Kidney (tissue), 13 donors: ENCODE measurements at regions not wholly inside any gene's neighbourhood (a gene's known extent, or its start where the extent isn't known, plus 50 kb on each side); places are given as distances from the start of the nearest gene placed in this dataset.

ENCODE experiments used
- DNase-seq, 5 donors: peaks; one replicate each; pipeline ENCODE4 v3.0.0-alpha.2; 2013 to 2020
- FAIRE-seq: peaks from 2 replicates; lab custom pipeline; 2012; peaks lifted over from hg19 to GRCh38; lab: Jason Lieb, UNC
- H3K27ac ChIP-seq, 2 donors: one replicate each; pipeline ENCODE4 v1.7.0; 2013; ENCODE audit warnings: low read depth in 2 of 2, low read length in 2 of 2, inconsistent platforms in 1 of 2
- H3K27me3 ChIP-seq: one replicate; pipeline ENCODE4 v1.7.1; 2013; ENCODE audit warnings: low read length, inconsistent platforms; ENCODE audit not compliant: control insufficient read depth, insufficient read depth
- H3K36me3 ChIP-seq, 3 donors: one replicate each; pipeline versions ENCODE4 v1.7.0 to v1.7.1; 2013; ENCODE audit warnings: low read length in 3 of 3, control low read depth in 1 of 3, inconsistent platforms in 1 of 3; ENCODE audit not compliant: insufficient read depth in 3 of 3, control insufficient read depth in 2 of 3
- H3K4me1 ChIP-seq, 3 donors: one replicate each; pipeline versions ENCODE4 v1.7.0 to v1.7.1; 2013; ENCODE audit warnings: low read length in 3 of 3, inconsistent platforms in 1 of 3, low read depth in 1 of 3; ENCODE audit not compliant: control insufficient read depth in 2 of 3, insufficient read depth in 2 of 3
- H3K4me3 ChIP-seq, 3 donors: one replicate each; pipeline versions ENCODE4 v1.7.0 to v1.8.1; 2013; ENCODE audit warnings: low read length in 3 of 3, control low read depth in 1 of 3, inconsistent platforms in 1 of 3
- H3K9ac ChIP-seq, 3 donors: one replicate each; pipeline versions ENCODE4 v1.7.0 to v1.7.1; 2013; ENCODE audit warnings: low read length in 3 of 3, control low read depth in 1 of 3, inconsistent platforms in 1 of 3
- H3K9me3 ChIP-seq, 3 donors: one replicate each; pipeline versions ENCODE4 v1.7.0 to v1.7.1; 2013; ENCODE audit warnings: low read length in 3 of 3, control low read depth in 1 of 3, inconsistent platforms in 1 of 3; ENCODE audit not compliant: control insufficient read depth in 2 of 3, insufficient read depth in 1 of 3
- intact Hi-C: fragments of 100-400 bp; cut with DNase I; formaldehyde crosslinking; loops from one replicate; pipeline ENCODE4 v1.11.1; 2022
- TF ChIP-seq, protein P1 (sequence below): IDR thresholded peaks from 3 replicates; pipeline ENCODE4 v1.5.1; 2012; ENCODE audit warnings: mild to moderate bottlenecking, moderate library complexity, borderline replicate concordance; ENCODE audit not compliant: insufficient read depth; ENCODE audit errors: extremely low read depth
- donor health status: control.
- donor health status: control.
- donor health status: control.
- donor health status: control.
- donor health status: control.
- donor health status: DM: yes; HTN: yes; CAD: no.
- donor health status: Normal renal cell carcinoma (clear cell type).

DNA sequence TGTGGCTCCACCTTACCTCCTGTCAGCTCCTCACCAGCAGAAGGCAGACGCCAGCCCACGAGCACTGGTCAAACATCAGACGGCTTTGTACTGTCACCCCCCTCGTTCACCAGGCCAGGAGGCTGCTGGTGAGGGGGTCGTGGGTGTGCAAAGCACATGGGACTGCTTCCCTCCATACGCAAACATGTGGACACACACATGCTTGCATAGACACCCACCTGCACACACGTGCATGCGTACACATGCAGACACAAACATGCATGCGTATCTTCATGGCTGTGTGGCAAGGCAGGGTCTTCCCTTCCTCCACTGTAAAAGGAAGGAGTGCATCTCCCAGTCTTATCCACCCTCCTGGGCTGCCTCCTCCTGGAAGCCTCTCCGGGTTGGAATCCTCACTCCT lies 178.5 kb downstream of the OLFM1 start:
- TF ChIP-seq, protein P1, sequence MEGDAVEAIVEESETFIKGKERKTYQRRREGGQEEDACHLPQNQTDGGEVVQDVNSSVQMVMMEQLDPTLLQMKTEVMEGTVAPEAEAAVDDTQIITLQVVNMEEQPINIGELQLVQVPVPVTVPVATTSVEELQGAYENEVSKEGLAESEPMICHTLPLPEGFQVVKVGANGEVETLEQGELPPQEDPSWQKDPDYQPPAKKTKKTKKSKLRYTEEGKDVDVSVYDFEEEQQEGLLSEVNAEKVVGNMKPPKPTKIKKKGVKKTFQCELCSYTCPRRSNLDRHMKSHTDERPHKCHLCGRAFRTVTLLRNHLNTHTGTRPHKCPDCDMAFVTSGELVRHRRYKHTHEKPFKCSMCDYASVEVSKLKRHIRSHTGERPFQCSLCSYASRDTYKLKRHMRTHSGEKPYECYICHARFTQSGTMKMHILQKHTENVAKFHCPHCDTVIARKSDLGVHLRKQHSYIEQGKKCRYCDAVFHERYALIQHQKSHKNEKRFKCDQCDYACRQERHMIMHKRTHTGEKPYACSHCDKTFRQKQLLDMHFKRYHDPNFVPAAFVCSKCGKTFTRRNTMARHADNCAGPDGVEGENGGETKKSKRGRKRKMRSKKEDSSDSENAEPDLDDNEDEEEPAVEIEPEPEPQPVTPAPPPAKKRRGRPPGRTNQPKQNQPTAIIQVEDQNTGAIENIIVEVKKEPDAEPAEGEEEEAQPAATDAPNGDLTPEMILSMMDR: no peak
- no peaks in the 10 kb centered on the region for H3K4me1 ChIP-seq
- intact Hi-C loops: loop anchor here (5.0 kb wide), 1 partner anchor 66 kb away; no protein-coding TSS in a partner anchor
- FAIRE-seq: no peak
- no peak overlapping the region for H3K4me3 ChIP-seq
- no peak overlapping the region for H3K27ac ChIP-seq
- no peaks in the 10 kb centered on the region for H3K9me3 ChIP-seq
- no peak for DNase-seq
- no peak overlapping the region for H3K9ac ChIP-seq
- no peaks in the 10 kb centered on the region for H3K36me3 ChIP-seq
- H3K27me3 ChIP-seq: no peaks in the 10 kb centered on the region

DNA sequence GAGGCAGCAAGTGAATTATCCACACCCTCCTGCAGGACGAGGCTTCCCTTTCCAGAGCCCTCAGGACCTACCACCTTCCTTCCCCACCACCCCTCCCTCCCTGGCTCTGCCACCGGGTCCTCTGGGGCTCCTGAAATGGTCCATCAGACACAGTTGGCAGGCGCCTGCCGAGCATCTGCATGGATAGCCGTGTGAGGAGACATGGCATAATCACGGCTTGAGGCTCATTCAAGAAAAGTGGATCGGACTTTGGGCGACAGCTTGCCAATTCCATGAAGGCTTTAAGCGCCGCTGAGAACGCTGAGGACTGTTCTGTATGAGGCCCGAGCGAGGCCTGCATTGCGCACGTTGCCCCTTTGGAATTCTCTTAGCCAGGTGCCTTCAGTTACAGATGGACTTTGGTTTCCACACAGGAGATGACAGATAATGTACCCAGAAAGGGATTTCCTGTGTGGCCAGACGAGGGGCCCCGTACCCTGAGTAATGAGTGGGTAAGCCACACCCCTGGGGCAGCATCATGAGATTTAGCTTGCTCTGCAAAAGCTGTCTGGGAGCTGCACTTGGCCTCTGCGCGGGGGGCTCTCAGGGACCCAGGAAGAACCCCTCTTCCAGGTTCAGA lies 179.8 kb downstream of the OLFM1 start:
- DNase-seq (no peak), FAIRE-seq (no peak)
- H3K9ac ChIP-seq: no peak overlapping the region
- no peaks in the 10 kb centered on the region for H3K9me3 ChIP-seq
- no peaks in the 10 kb centered on the region for H3K36me3 ChIP-seq
- H3K27ac ChIP-seq: no peak overlapping the region
- no peak overlapping the region for H3K4me3 ChIP-seq
- intact Hi-C loops: loop anchor here (5.0 kb wide), 1 partner anchor 65 kb away; no protein-coding TSS in a partner anchor
- no peaks in the 10 kb centered on the region for H3K4me1 ChIP-seq
- H3K27me3 ChIP-seq: no peaks in the 10 kb centered on the region
- TF ChIP-seq, protein P1: no peak

DNA sequence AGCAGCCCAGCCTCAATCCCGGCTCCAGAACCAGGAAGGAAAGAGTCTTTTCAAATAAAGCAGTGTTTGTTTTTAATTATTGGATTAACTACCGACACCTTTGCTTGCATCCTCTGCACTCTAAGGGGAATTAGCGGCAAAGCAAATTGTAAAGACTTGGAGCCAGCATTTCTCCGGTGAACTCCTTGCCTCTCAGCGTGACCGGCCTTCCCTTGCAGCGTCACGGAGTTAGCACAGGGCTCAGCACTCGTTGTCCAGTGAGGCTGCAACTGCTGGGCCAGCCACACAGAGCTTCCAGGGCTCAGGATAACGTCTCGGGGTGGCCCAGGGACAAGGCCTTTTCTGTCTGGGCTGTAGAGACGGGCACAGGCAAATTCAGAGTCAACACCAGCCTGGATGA lies 180.6 kb downstream of the OLFM1 start:
- intact Hi-C loops: loop anchor here (5.0 kb wide), 1 partner anchor 64 kb away; no protein-coding TSS in a partner anchor
- no peak for DNase-seq
- H3K27ac ChIP-seq: no peak overlapping the region
- TF ChIP-seq, protein P1: no peak
- no peaks in the 10 kb centered on the region for H3K4me1 ChIP-seq
- no peaks in the 10 kb centered on the region for H3K27me3 ChIP-seq
- no peak overlapping the region for H3K9ac ChIP-seq
- FAIRE-seq: no peak
- no peaks in the 10 kb centered on the region for H3K36me3 ChIP-seq
- H3K4me3 ChIP-seq: no peak overlapping the region
- H3K9me3 ChIP-seq: no peaks in the 10 kb centered on the region
